Testis (tissue), 2 donors: ENCODE measurements at regions not wholly inside any gene's neighbourhood (a gene's known extent, or its start where the extent isn't known, plus 50 kb on each side); places are given as distances from the start of the nearest gene placed in this dataset.

Source experiments
- DNase-seq: peaks from one replicate; pipeline ENCODE4 v3.0.0-alpha.2; 2019
- H3K27ac ChIP-seq, 2 donors: fragments of 200-600 bp; sonication (generic); one replicate each; pipeline ENCODE4 v1.5.1; 2019
- H3K27me3 ChIP-seq: fragments of 200-600 bp; sonication (generic); one replicate; pipeline ENCODE4 v1.5.1; 2019
- H3K36me3 ChIP-seq: fragments of 200-600 bp; sonication (generic); one replicate; pipeline ENCODE4 v1.5.1; 2017; ENCODE audit warnings: low read depth; ENCODE audit errors: missing control alignments
- H3K4me1 ChIP-seq: fragments of 200-600 bp; sonication (generic); one replicate; pipeline ENCODE4 v1.5.1; 2019
- H3K4me3 ChIP-seq, 2 donors: fragments of 200-600 bp; sonication (generic); one replicate each; pipeline ENCODE4 v1.5.1; 2017 to 2019
- H3K9me3 ChIP-seq: fragments of 200-600 bp; sonication (generic); one replicate; pipeline ENCODE4 v1.5.1; 2017
- CTCF ChIP-seq, 3 experiments: fragments of 450-650 bp in 2 of 3; fragments of 200-600 bp in 1 of 3; sonication (generic) in 1 of 3; IDR thresholded peaks; one replicate each; pipeline ENCODE4 v1.5.1; 2016 to 2019; ENCODE audit warnings: antibody characterized with exemption in 3 of 3, mild to moderate bottlenecking in 2 of 3, moderate library complexity in 1 of 3
- POLR2A ChIP-seq: fragments of 450-650 bp; IDR thresholded peaks from one replicate; pipeline ENCODE4 v1.6.1; 2017; ENCODE audit warnings: antibody characterized with exemption, mild to moderate bottlenecking, moderate library complexity
- whole genome bisulfite sequencing, 2 donors: methylation state at CpG; one replicate each; pipeline ENCODE4 v1.1.5; 2018; 5-methylcytosine and 5-hydroxymethylcytosine counted together
- intact Hi-C: fragments of 100-400 bp; cut with DNase I; formaldehyde crosslinking; loops from one replicate; pipeline ENCODE4 v1.15.1; 2023; ENCODE audit warnings: low total_unique reads

GRCh38 chr14:29176876-29177275 is 410.3 kb downstream of the FOXG1 start:
- no peak for DNase-seq
- Histone ChIP-seq H3K9me3 (no peaks in the 10 kb centered on the region), H3K27ac (no peak overlapping the region), H3K36me3 (no peaks in the 10 kb centered on the region), H3K4me3 (no peak overlapping the region), H3K4me1 (peaks cover 3% of the 10 kb centered on the region), H3K27me3 (no peaks in the 10 kb centered on the region)
- WGBS, 2 donors, result 83 to 88% methylated on average over 2 of the region's 2 CpGs
- intact Hi-C loops, result no loop called here
- TF ChIP-seq CTCF (IDR thresholded peaks at IDR 0.05) (no peak), POLR2A (no peak)

DNA sequence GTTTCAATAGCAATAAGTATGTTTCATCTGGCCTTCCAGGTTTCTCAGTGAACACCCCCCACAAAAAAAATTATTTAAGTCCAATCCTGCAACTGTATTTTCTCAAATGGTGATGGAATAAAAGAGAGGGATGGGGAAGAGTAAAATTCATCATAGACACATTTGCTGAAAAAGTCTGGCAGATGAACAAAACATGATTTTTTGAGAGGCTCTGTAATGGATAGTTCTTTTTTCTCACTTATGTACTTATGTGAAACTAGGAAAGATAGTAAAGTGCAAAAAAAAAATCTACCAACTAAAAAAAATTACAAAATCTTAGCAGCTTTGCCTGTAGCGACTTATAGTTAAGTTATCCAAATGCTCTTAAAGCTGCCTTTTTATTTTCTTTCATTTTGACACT is 412.4 kb downstream of the FOXG1 start:
- no peaks in the 10 kb centered on the region for H3K27me3 ChIP-seq
- H3K27ac ChIP-seq, result no peak overlapping the region
- H3K4me3 ChIP-seq, result no peak overlapping the region
- intact Hi-C loops, result no loop called here
- H3K4me1 ChIP-seq, result peaks cover 3% of the 10 kb centered on the region
- no peaks in the 10 kb centered on the region for H3K9me3 ChIP-seq
- TF ChIP-seq POLR2A (no peak), CTCF (IDR thresholded peaks at IDR 0.05) (no peak)
- no peak for DNase-seq
- H3K36me3 ChIP-seq, result no peaks in the 10 kb centered on the region
- 48 to 72% methylated on average over 1 of the region's 1 CpG for WGBS, 2 donors

- no peaks in the 10 kb centered on the region for H3K4me1 ChIP-seq
- H3K36me3 ChIP-seq, result no peaks in the 10 kb centered on the region
- TF ChIP-seq CTCF (IDR thresholded peaks at IDR 0.05) (no peak), POLR2A (no peak)
- intact Hi-C loops, result no loop called here
- H3K27me3 ChIP-seq, result no peaks in the 10 kb centered on the region
- no peaks in the 10 kb centered on the region for H3K9me3 ChIP-seq
- H3K27ac ChIP-seq, result no peak overlapping the region
- no peak for DNase-seq
- H3K4me3 ChIP-seq, result no peak overlapping the region
These were observed 424.5 kb downstream of the FOXG1 start for GRCh38 chr14:29191092-29191491.

DNA sequence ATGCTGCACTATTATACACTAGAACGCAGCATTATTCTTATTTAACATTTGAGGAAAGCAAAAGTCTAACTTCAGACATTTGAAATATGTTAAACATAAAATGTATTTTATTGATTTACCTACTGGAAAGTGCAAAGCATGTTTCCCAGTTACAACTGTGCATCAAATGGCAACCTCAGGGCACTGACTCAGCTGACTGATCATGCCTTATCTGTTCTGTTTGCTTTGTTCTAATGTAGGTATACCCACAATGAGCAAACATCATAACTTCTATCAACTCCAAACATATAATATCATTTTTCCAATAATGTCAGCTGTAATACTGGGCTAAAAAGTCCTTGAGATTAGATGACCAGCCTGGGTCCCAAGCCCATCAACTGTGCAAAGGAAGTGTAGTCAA is 431.0 kb downstream of the FOXG1 start:
- WGBS, 2 donors, result 97 to 100% methylated on average over 1 of the region's 1 CpG
- Histone ChIP-seq H3K27ac (no peak overlapping the region), H3K36me3 (no peaks in the 10 kb centered on the region), H3K27me3 (no peaks in the 10 kb centered on the region), H3K9me3 (no peaks in the 10 kb centered on the region), H3K4me3 (no peak overlapping the region), H3K4me1 (no peaks in the 10 kb centered on the region)
- intact Hi-C loops, result no loop called here
- DNase-seq, result no peak
- no peak for TF ChIP-seq CTCF (IDR thresholded peaks at IDR 0.05)
- no peak for TF ChIP-seq POLR2A

DNA sequence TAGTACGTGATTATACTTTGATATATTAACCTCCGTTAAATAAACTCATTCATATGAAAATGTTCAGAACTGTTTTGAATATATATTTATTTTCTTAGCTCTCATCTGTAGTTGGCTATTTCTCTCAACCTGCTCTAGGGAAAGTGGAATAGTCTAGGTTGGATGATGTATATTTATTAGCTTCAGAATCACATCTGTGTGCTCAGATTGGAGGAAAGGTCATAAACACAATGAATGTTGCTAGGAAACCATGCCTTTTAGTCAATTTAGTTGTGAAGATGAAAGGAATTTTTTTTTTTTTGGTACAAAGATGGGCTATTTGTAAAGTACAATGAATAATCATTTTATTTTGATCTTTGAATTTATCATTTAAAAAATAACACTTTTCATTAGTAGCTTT is 439.1 kb downstream of the FOXG1 start:
- DNase-seq, result no peak
- Histone ChIP-seq H3K4me1 (no peaks in the 10 kb centered on the region), H3K27ac (no peak overlapping the region), H3K36me3 (no peaks in the 10 kb centered on the region), H3K27me3 (no peaks in the 10 kb centered on the region), H3K9me3 (no peaks in the 10 kb centered on the region), H3K4me3 (no peak overlapping the region)
- WGBS, 2 donors, result 93 to 94% methylated on average over 2 of the region's 2 CpGs
- intact Hi-C loops, result no loop called here
- TF ChIP-seq CTCF (IDR thresholded peaks at IDR 0.05) (no peak), POLR2A (no peak)
